ENCODE measurements at regions not wholly inside any gene's neighbourhood (a gene's known extent, or its start where the extent isn't known, plus 50 kb on each side); places are given as distances from the start of the nearest gene placed in this dataset.

DNA sequence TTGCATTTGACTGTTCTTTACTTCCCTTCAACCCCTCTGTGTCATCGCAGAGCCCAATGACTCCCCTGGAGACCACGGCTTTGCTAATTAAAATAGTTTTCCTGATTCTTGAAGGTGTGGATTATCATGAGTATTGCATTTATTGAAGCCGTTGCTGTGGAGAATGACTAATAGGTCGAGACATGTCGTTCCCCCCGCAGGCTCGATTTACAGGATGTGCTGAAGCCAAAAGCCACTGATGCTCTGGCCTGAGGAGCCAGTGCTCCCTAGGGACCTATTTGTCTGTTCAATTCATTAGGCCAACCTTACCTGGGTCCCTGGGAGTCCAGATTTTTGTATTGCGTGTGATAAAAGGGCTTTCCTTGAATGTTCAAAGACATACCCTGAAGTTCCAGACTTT, 102.3 kb downstream of the NPTX2 start:
- TF ChIP-seq, protein P1, sequence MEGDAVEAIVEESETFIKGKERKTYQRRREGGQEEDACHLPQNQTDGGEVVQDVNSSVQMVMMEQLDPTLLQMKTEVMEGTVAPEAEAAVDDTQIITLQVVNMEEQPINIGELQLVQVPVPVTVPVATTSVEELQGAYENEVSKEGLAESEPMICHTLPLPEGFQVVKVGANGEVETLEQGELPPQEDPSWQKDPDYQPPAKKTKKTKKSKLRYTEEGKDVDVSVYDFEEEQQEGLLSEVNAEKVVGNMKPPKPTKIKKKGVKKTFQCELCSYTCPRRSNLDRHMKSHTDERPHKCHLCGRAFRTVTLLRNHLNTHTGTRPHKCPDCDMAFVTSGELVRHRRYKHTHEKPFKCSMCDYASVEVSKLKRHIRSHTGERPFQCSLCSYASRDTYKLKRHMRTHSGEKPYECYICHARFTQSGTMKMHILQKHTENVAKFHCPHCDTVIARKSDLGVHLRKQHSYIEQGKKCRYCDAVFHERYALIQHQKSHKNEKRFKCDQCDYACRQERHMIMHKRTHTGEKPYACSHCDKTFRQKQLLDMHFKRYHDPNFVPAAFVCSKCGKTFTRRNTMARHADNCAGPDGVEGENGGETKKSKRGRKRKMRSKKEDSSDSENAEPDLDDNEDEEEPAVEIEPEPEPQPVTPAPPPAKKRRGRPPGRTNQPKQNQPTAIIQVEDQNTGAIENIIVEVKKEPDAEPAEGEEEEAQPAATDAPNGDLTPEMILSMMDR (IDR thresholded peaks at IDR 0.05) = no peak
- no peak for TF ChIP-seq POLR2A (IDR thresholded peaks at IDR 0.05)
